Stimulated activated naive CD8-positive, alpha-beta T cell treated with anti-CD3 and anti-CD28 coated beads, Interleukin-15, amount 100 ng/mL, for 72 hours (primary cell): ENCODE measurements at regions not wholly inside any gene's neighbourhood (a gene's known extent, or its start where the extent isn't known, plus 50 kb on each side); places are given as distances from the start of the nearest gene placed in this dataset.
"Not testable (repeated sequence)": the region's sequence is repeated elsewhere in the genome, so short reads cannot be mapped to it uniquely, and the experiment has no call there.

Source experiments
- ATAC-seq: fragments of 150-1000 bp; cut with Tn5 transposase; 2 replicates; pipeline ENCODE4 v1.10.0; 2021; ENCODE audit warnings: mild to moderate bottlenecking, moderate library complexity
- DNase-seq, 2 donors: peaks; one replicate each; pipeline ENCODE4 v3.0.0; 2021 to 2022
- H3K27ac Mint-ChIP-seq, 2 donors: one replicate each; pipeline ENCODE4 v1.8.0; 2022; ENCODE audit warnings: mild to moderate bottlenecking in 2 of 2, mixed read lengths in 2 of 2, moderate library complexity in 2 of 2
- H3K27me3 Mint-ChIP-seq: one replicate; pipeline ENCODE4 v1.8.0; 2022; ENCODE audit warnings: mixed read lengths
- H3K4me1 Mint-ChIP-seq: one replicate; pipeline ENCODE4 v1.8.0; 2022; ENCODE audit warnings: mild to moderate bottlenecking, mixed read lengths
- H3K4me3 Mint-ChIP-seq, 2 donors: one replicate each; pipeline ENCODE4 v1.8.0; 2022; ENCODE audit warnings: mild to moderate bottlenecking in 2 of 2, mixed read lengths in 2 of 2, moderate library complexity in 1 of 2
- H3K9me3 Mint-ChIP-seq, 2 donors: one replicate each; pipeline ENCODE4 v1.8.0; 2022; ENCODE audit warnings: mixed read lengths in 2 of 2

- peaks cover 7% of the 10 kb centered on the region for H3K27me3 Mint-ChIP-seq
- H3K9me3 Mint-ChIP-seq = no peaks in the 10 kb centered on the region
- no peak for DNase-seq
- ATAC-seq = no peak
- no peak overlapping the region for H3K4me3 Mint-ChIP-seq
- no peak overlapping the region for H3K27ac Mint-ChIP-seq
- H3K4me1 Mint-ChIP-seq = no peaks in the 10 kb centered on the region
These were observed 120.3 kb upstream of the ZBED5 start for GRCh38 chr11:10978198-10978597.

DNA sequence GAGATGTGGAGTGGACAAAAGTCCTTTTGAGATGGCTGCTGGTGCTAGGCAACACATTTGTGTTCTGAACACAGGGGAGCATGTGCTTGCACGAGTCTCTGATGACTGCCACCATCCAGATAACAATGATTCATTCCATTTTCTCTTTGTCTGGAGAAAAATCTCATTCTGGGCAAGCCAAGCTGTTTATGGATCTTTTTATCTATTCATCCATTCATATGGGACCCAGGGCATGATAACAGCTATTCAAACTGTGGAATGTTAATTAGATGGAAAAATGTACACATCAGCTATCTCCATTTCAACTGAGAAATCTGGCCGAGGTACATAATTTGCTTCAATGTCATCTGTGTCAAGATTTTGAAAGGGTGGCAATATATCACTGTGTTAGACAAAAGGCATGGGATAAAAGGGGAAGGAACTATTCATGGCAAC, 117.5 kb upstream of the ZBED5 start:
- H3K9me3 Mint-ChIP-seq = no peaks in the 10 kb centered on the region
- no peak for DNase-seq
- ATAC-seq = no peak
- H3K27me3 Mint-ChIP-seq = no peaks in the 10 kb centered on the region
- no peak overlapping the region for H3K27ac Mint-ChIP-seq
- no peak overlapping the region for H3K4me3 Mint-ChIP-seq
- H3K4me1 Mint-ChIP-seq = no peaks in the 10 kb centered on the region

DNA sequence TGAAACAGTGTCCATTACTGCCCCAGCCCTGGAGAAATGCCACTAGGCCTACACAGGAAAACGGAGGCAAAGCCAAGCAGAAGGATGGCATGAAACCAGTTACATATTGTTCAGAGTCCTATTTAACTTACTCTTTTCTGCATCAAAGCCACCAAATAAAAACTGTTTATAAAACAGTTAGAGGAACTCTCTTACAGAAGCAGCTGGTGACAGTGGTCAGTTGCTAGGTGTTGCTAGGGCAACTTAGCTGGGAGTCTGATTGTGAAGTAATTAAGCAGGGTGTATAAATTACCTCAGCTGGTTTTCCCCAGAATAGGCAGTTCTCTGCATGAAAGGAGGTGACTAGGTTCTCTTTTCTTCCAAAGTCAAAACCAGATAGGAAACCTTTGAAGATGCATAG, 115.6 kb upstream of the ZBED5 start:
- DNase-seq (no peak), ATAC-seq (no peak)
- Mint-ChIP-seq H3K9me3 (no peaks in the 10 kb centered on the region), H3K27me3 (no peaks in the 10 kb centered on the region), H3K4me1 (no peaks in the 10 kb centered on the region), H3K27ac (no peak overlapping the region), H3K4me3 (no peak overlapping the region)

GRCh38 chr11:10970926-10971325, 113.1 kb upstream of the ZBED5 start:
- H3K9me3 Mint-ChIP-seq = no peaks in the 10 kb centered on the region
- DNase-seq = no peak
- H3K4me3 Mint-ChIP-seq = no peak overlapping the region
- no peaks in the 10 kb centered on the region for H3K4me1 Mint-ChIP-seq
- no peak for ATAC-seq
- no peaks in the 10 kb centered on the region for H3K27me3 Mint-ChIP-seq
- H3K27ac Mint-ChIP-seq = no peak overlapping the region

GRCh38 chr11:10969387-10969786, 111.5 kb upstream of the ZBED5 start:
- Mint-ChIP-seq H3K9me3 (peaks cover 4 to 10% of the 10 kb centered on the region in 2 donors), H3K27ac (no peak overlapping the region), H3K4me3 (no peak overlapping the region), H3K4me1 (no peaks in the 10 kb centered on the region), H3K27me3 (no peaks in the 10 kb centered on the region)
- DNase-seq = no peak
- no peak for ATAC-seq

DNA sequence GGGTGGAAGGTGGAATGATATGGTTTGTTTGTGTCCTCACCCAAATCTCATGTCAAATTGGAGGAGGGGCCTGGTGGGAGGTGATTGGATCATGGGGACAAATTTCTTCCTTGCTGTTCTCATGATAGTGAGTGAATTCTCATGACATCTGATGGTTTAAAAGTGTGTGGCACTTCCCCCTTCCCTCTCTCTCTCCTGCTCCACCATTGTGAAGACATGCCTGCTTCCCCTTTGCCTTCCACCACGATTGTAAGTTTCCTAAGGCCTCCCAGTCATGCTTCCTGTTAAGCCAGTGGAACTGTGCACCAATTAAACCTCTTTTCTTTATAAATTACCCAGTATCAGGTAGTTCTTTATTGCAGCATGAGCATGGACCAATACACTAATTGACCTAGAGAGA, 99.0 kb upstream of the ZBED5 start:
- not testable (repeated sequence) for ATAC-seq, DNase-seq, H3K27ac Mint-ChIP-seq, H3K27me3 Mint-ChIP-seq, H3K4me1 Mint-ChIP-seq, H3K4me3 Mint-ChIP-seq, H3K9me3 Mint-ChIP-seq

- no peak for ATAC-seq
- Mint-ChIP-seq H3K27ac (no peak overlapping the region), H3K4me3 (no peak overlapping the region), H3K4me1 (no peaks in the 10 kb centered on the region), H3K9me3 (peaks cover 0 to 8% of the 10 kb centered on the region in 2 donors), H3K27me3 (peaks cover 19% of the 10 kb centered on the region)
- DNase-seq = no peak
These were observed 97.8 kb upstream of the ZBED5 start for GRCh38 chr11:10955616-10956015.

DNA sequence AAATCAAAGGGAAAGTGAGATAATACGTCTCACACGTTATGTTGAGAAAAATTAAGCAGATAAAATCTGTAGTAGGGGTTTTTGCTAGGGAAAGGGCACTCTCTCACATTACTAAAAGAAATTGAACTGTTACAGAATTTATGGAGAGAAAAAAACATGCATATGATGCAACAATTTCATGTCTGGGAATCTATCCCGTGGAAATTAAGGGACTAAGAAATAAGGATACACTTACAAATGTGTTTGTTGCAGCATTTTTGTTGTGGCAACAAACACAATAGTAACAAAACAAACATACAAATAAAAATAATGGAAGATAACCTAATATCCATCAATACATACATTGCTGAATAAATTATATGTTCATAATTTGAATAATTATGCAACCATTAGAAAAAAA, 96.3 kb upstream of the ZBED5 start:
- peaks cover 33% of the 10 kb centered on the region for H3K27me3 Mint-ChIP-seq
- no peak overlapping the region for H3K4me3 Mint-ChIP-seq
- no peak for ATAC-seq
- H3K9me3 Mint-ChIP-seq = peaks cover 5 to 6% of the 10 kb centered on the region in 2 donors
- no peaks in the 10 kb centered on the region for H3K4me1 Mint-ChIP-seq
- no peak overlapping the region for H3K27ac Mint-ChIP-seq
- no peak for DNase-seq

DNA sequence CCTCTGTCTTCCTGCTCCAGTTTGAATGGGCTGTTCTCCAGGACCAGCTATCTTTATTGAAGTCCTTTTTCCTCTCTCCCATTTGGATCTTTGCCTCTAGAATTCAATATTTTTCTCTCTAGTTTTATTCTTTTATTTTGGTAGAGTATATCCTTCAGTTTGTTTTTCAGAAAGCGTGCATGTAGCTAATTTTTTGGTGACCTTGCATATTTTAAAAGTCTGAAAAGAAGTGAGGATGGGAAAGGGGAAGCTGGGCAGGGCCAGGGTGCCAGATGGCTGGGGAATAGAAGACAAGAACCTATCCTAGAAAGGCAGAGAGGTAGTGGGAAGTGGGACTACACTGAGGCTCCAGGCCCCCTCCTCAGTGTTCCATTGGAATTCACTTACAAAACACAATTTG, 95.0 kb upstream of the ZBED5 start:
- Mint-ChIP-seq H3K27ac (no peak overlapping the region), H3K4me1 (no peaks in the 10 kb centered on the region), H3K4me3 (no peak overlapping the region), H3K27me3 (peaks cover 46% of the 10 kb centered on the region), H3K9me3 (peaks cover 4 to 5% of the 10 kb centered on the region in 2 donors)
- DNase-seq (no peak), ATAC-seq (no peak)

- H3K9me3 Mint-ChIP-seq, DNase-seq, H3K4me3 Mint-ChIP-seq, H3K27ac Mint-ChIP-seq, H3K4me1 Mint-ChIP-seq, ATAC-seq: not testable (repeated sequence)
- peaks cover 45% of the 10 kb centered on the region for H3K27me3 Mint-ChIP-seq
These were observed 90.1 kb upstream of the ZBED5 start for GRCh38 chr11:10947935-10948334.

- Mint-ChIP-seq H3K27me3 (peaks cover 36% of the 10 kb centered on the region), H3K9me3 (peaks cover 0 to 5% of the 10 kb centered on the region in 2 donors), H3K4me1 (no peaks in the 10 kb centered on the region), H3K27ac (no peak overlapping the region), H3K4me3 (no peak overlapping the region)
- no peak for DNase-seq
- no peak for ATAC-seq
These were observed 88.2 kb upstream of the ZBED5 start for GRCh38 chr11:10946072-10946471.

GRCh38 chr11:10945196-10945595, 87.3 kb upstream of the ZBED5 start:
- peaks cover 0 to 5% of the 10 kb centered on the region in 2 donors for H3K9me3 Mint-ChIP-seq
- ATAC-seq (no peak), DNase-seq (no peak)
- peaks cover 27% of the 10 kb centered on the region for H3K27me3 Mint-ChIP-seq
- H3K4me1 Mint-ChIP-seq = no peaks in the 10 kb centered on the region
- no peak overlapping the region for H3K27ac Mint-ChIP-seq
- H3K4me3 Mint-ChIP-seq = no peak overlapping the region

GRCh38 chr11:10943968-10944367, 86.1 kb upstream of the ZBED5 start:
- H3K4me3 Mint-ChIP-seq = no peak overlapping the region
- no peaks in the 10 kb centered on the region for H3K9me3 Mint-ChIP-seq
- H3K27me3 Mint-ChIP-seq = peaks cover 14% of the 10 kb centered on the region
- DNase-seq (no peak), ATAC-seq (no peak)
- H3K27ac Mint-ChIP-seq = no peak overlapping the region
- no peaks in the 10 kb centered on the region for H3K4me1 Mint-ChIP-seq

DNA sequence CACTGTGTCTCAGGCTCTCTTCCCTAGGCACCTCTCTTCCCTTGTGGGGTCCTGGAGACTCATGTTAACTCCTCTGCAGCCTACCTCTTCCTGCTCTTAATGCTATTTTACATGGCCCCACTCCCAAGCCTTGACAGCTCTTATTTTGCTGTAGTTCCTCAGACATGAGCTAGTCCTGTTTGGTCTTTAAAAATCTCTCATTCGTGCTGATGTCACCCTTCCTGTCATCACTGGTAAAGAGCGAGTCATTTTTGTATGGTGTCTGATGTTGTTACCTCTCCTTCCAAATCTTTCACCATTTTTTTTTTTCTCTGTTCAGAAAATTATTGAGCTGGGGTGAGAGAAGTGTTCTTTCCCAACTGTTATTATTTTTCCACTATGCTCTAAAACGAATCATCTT, 84.8 kb upstream of the ZBED5 start:
- ATAC-seq = no peak
- H3K27me3 Mint-ChIP-seq = peaks cover 1% of the 10 kb centered on the region
- H3K9me3 Mint-ChIP-seq = no peaks in the 10 kb centered on the region
- H3K4me3 Mint-ChIP-seq = no peak overlapping the region
- no peak overlapping the region for H3K27ac Mint-ChIP-seq
- DNase-seq = no peak
- H3K4me1 Mint-ChIP-seq = no peaks in the 10 kb centered on the region

- H3K27ac Mint-ChIP-seq = no peak overlapping the region
- H3K27me3 Mint-ChIP-seq = no peaks in the 10 kb centered on the region
- no peak overlapping the region for H3K4me3 Mint-ChIP-seq
- no peak for DNase-seq
- H3K4me1 Mint-ChIP-seq = no peaks in the 10 kb centered on the region
- H3K9me3 Mint-ChIP-seq = no peaks in the 10 kb centered on the region
- ATAC-seq = no peak
These were observed 84.0 kb upstream of the ZBED5 start for GRCh38 chr11:10941871-10942270.

DNA sequence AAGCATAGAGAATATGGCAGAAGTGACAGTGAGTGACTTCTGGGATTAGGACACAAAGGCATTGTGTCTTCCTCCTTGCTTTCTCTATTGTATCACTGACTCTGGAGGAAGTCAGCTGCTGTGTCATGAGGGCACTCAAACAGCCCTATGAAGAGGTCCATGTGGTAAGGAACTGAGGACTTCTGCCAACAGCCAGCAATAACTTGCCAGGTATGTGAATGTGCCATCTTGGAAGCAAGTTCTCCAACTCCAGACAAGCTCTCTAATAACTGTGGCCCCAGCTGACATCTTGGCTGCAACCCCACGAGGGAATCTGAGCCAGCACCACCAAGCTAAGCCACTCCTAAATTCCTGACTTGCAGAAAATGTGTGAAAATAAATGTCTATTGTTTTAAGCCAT, 83.6 kb upstream of the ZBED5 start:
- ATAC-seq = no peak
- Mint-ChIP-seq H3K9me3 (no peaks in the 10 kb centered on the region), H3K27ac (no peak overlapping the region), H3K27me3 (no peaks in the 10 kb centered on the region), H3K4me3 (no peak overlapping the region), H3K4me1 (no peaks in the 10 kb centered on the region)
- no peak for DNase-seq

DNA sequence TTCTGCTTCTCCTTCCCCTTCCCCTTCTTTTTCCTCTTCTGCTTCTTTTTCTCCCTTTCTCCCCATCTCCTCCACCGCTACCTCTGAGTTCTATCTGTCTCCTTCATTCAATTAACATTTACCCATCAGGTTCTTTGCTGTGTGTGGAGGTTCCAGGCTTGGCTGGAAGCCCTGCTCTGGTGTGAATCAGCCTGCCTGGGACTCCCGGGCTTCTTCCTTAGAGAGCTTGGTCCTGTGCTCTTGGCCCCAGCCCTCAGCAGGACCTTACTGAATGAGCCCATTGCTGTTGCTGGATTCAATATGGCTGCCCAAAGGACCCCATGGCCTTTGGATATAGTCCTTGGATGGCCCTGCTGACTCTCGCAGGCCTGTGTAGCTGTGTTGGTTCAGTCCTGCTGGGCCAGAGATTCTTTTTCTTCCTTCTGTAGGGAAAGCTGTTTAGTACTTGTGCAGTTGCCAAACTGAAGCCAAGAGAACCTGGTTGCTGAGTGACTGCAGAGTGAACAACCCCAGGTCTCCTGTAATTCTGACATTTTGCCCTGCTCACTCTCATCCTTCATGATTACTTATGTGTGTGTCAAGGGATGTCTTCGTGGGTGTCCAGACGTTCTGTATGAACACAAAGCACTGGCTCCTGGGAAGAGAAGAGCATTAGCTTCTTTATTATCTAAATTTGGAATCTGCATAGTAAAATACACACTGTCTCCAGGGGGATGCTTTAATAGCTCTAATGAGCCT, 81.0 kb upstream of the ZBED5 start:
- H3K27me3 Mint-ChIP-seq = peaks cover 22% of the 10 kb centered on the region
- DNase-seq = no peak
- peaks cover 5% of the 10 kb centered on the region for H3K4me1 Mint-ChIP-seq
- ATAC-seq = no peak
- H3K9me3 Mint-ChIP-seq = no peaks in the 10 kb centered on the region
- no peak overlapping the region for H3K4me3 Mint-ChIP-seq
- H3K27ac Mint-ChIP-seq = no peak overlapping the region
